Large intestine (tissue), 3 donors: ENCODE measurements at regions not wholly inside any gene's neighbourhood (a gene's known extent, or its start where the extent isn't known, plus 50 kb on each side); places are given as distances from the start of the nearest gene placed in this dataset.

Experiments used
- DNase-seq, 2 donors: peaks; one replicate each; pipeline versions ENCODE4 v3.0.0 to v3.0.0-alpha.2; 2013
- H3K27ac ChIP-seq: one replicate; pipeline ENCODE4 v1.5.1; 2013; ENCODE audit warnings: low read length
- H3K27me3 ChIP-seq: 2 replicates; pipeline ENCODE4 v1.6.1; 2013; ENCODE audit warnings: low read length; ENCODE audit not compliant: control insufficient read depth, insufficient read depth
- H3K36me3 ChIP-seq: 2 replicates; pipeline ENCODE4 v1.6.1; 2013; ENCODE audit warnings: low read length; ENCODE audit not compliant: control insufficient read depth, insufficient read depth
- H3K4me1 ChIP-seq: one replicate; pipeline ENCODE4 v1.6.1; 2013; ENCODE audit warnings: low read length; ENCODE audit not compliant: control insufficient read depth, insufficient read depth
- H3K4me3 ChIP-seq: one replicate; pipeline ENCODE4 v1.5.1; 2013; ENCODE audit warnings: low read length
- H3K9me3 ChIP-seq: one replicate; pipeline ENCODE4 v1.6.1; 2013; ENCODE audit warnings: mild to moderate bottlenecking, low read depth, low read length, moderate library complexity; ENCODE audit not compliant: control insufficient read depth
- WGBS: methylation state at CpG from one replicate; pipeline ENCODE4 v1.1.5; 2013; ENCODE audit warnings: low lambda C conversion rate; ENCODE audit not compliant: insufficient coverage; 5-methylcytosine and 5-hydroxymethylcytosine counted together

GRCh38 chr7:115252461-115252860 lies 330.6 kb downstream of the MDFIC start:
- no peak for DNase-seq
- Histone ChIP-seq H3K9me3 (no peaks in the 10 kb centered on the region), H3K36me3 (no peaks in the 10 kb centered on the region), H3K4me3 (no peak overlapping the region), H3K4me1 (no peaks in the 10 kb centered on the region), H3K27me3 (no peaks in the 10 kb centered on the region), H3K27ac (no peak overlapping the region)
- WGBS: no CpG with 5 or more reads among the region's 3 CpGs

- H3K9me3 ChIP-seq: no peaks in the 10 kb centered on the region
- H3K27ac ChIP-seq: no peak overlapping the region
- H3K27me3 ChIP-seq: no peaks in the 10 kb centered on the region
- no peak overlapping the region for H3K4me3 ChIP-seq
- H3K36me3 ChIP-seq: no peaks in the 10 kb centered on the region
- WGBS: 60% methylated on average over 1 of the region's 1 CpG
- no peak for DNase-seq
- no peaks in the 10 kb centered on the region for H3K4me1 ChIP-seq
Measured at GRCh38 chr7:115249080-115249479, 327.2 kb downstream of the MDFIC start.

GRCh38 chr7:115241151-115241550 lies 319.3 kb downstream of the MDFIC start:
- Histone ChIP-seq H3K27me3 (no peaks in the 10 kb centered on the region), H3K36me3 (no peaks in the 10 kb centered on the region), H3K4me3 (no peak overlapping the region), H3K27ac (no peak overlapping the region), H3K9me3 (peaks cover 4% of the 10 kb centered on the region), H3K4me1 (no peaks in the 10 kb centered on the region)
- no peak for DNase-seq
- WGBS: 100% methylated on average over 1 of the region's 1 CpG

GRCh38 chr7:115240242-115240641 lies 318.3 kb downstream of the MDFIC start:
- no peak overlapping the region for H3K4me3 ChIP-seq
- no CpG with 5 or more reads among the region's 1 CpG for WGBS
- no peaks in the 10 kb centered on the region for H3K27me3 ChIP-seq
- H3K4me1 ChIP-seq: no peaks in the 10 kb centered on the region
- H3K36me3 ChIP-seq: no peaks in the 10 kb centered on the region
- H3K9me3 ChIP-seq: peaks cover 4% of the 10 kb centered on the region
- no peak for DNase-seq
- no peak overlapping the region for H3K27ac ChIP-seq

GRCh38 chr7:115235075-115235474 lies 313.2 kb downstream of the MDFIC start:
- H3K4me3 ChIP-seq: no peak overlapping the region
- 90% methylated on average over 2 of the region's 2 CpGs for WGBS
- DNase-seq: no peak
- H3K27me3 ChIP-seq: no peaks in the 10 kb centered on the region
- H3K27ac ChIP-seq: no peak overlapping the region
- H3K36me3 ChIP-seq: no peaks in the 10 kb centered on the region
- H3K9me3 ChIP-seq: no peaks in the 10 kb centered on the region
- no peaks in the 10 kb centered on the region for H3K4me1 ChIP-seq

GRCh38 chr7:115233809-115234208 lies 311.9 kb downstream of the MDFIC start:
- Histone ChIP-seq H3K9me3 (no peaks in the 10 kb centered on the region), H3K27me3 (no peaks in the 10 kb centered on the region), H3K4me3 (no peak overlapping the region), H3K4me1 (no peaks in the 10 kb centered on the region), H3K36me3 (no peaks in the 10 kb centered on the region), H3K27ac (no peak overlapping the region)
- no peak for DNase-seq
- 100% methylated on average over 1 of the region's 3 CpGs for WGBS

- Histone ChIP-seq H3K4me1 (no peaks in the 10 kb centered on the region), H3K4me3 (no peak overlapping the region), H3K9me3 (no peaks in the 10 kb centered on the region), H3K27me3 (no peaks in the 10 kb centered on the region), H3K27ac (no peak overlapping the region), H3K36me3 (no peaks in the 10 kb centered on the region)
- WGBS: 86% methylated on average over 2 of the region's 3 CpGs
- DNase-seq: no peak
Measured at GRCh38 chr7:115232041-115232440, 310.1 kb downstream of the MDFIC start.

GRCh38 chr7:115230882-115231571 lies 309.1 kb downstream of the MDFIC start:
- WGBS: no CpG with 5 or more reads among the region's 1 CpG
- Histone ChIP-seq H3K9me3 (no peaks in the 10 kb centered on the region), H3K4me3 (no peak overlapping the region), H3K36me3 (no peaks in the 10 kb centered on the region), H3K4me1 (no peaks in the 10 kb centered on the region), H3K27ac (no peak overlapping the region), H3K27me3 (no peaks in the 10 kb centered on the region)
- peak; percentile 19 to 76 for DNase-seq

GRCh38 chr7:115229401-115230105 lies 307.7 kb downstream of the MDFIC start:
- Histone ChIP-seq H3K4me1 (no peaks in the 10 kb centered on the region), H3K27ac (no peak overlapping the region), H3K4me3 (no peak overlapping the region), H3K36me3 (no peaks in the 10 kb centered on the region), H3K27me3 (no peaks in the 10 kb centered on the region), H3K9me3 (no peaks in the 10 kb centered on the region)
- DNase-seq: no peak
- 63% methylated on average over 1 of the region's 8 CpGs for WGBS

GRCh38 chr7:115227473-115228235 lies 305.8 kb downstream of the MDFIC start:
- Histone ChIP-seq H3K4me3 (no peak overlapping the region), H3K27ac (no peak overlapping the region), H3K9me3 (no peaks in the 10 kb centered on the region), H3K36me3 (no peaks in the 10 kb centered on the region), H3K27me3 (no peaks in the 10 kb centered on the region), H3K4me1 (no peaks in the 10 kb centered on the region)
- no peak for DNase-seq
- 93% methylated on average over 3 of the region's 5 CpGs for WGBS
